AG04449 (cell line): ENCODE measurements at regions not wholly inside any gene's neighbourhood (a gene's known extent, or its start where the extent isn't known, plus 50 kb on each side); places are given as distances from the start of the nearest gene placed in this dataset.

Experiments
- CTCF ChIA-PET: fragments of 350-600 bp; formaldehyde crosslinking; extraction: SDS; loops from one replicate; lab custom pipeline; 2021; ENCODE audit warnings: antibody characterized with exemption; lab: Yijun Ruan, JAX
- POLR2A ChIA-PET: fragments of 400-600, 350-600 bp; formaldehyde crosslinking; extraction: SDS; loops from one replicate; lab custom pipeline; 2020; ENCODE audit warnings: antibody characterized with exemption, inconsistent platforms; lab: Yijun Ruan, JAX
- DNase-seq: peaks from one replicate; pipeline ENCODE4 v3.0.0-alpha.2; 2010; ENCODE audit warnings: low read depth, low spot score
- H3K4me3 ChIP-seq: 2 replicates; pipeline ENCODE4 v1.5.1; 2011; ENCODE audit warnings: low read depth, mild to moderate bottlenecking, control low read depth, low read length
- CTCF ChIP-seq: IDR thresholded peaks from one replicate; pipeline ENCODE4 v1.5.1; 2011; ENCODE audit warnings: mild to moderate bottlenecking, moderate library complexity, low read length, control low read depth, inconsistent platforms; ENCODE audit not compliant: insufficient read depth; ENCODE audit errors: missing control alignments

- H3K4me3 ChIP-seq = no peak overlapping the region
- TF ChIP-seq CTCF = no peak
- DNase-seq = no peak
- ChIA-PET CTCF (no interaction called here), POLR2A (no interaction called here)
These were observed 172.8 kb upstream of the KCTD3 start for GRCh38 chr1:215394084-215394991.

DNA sequence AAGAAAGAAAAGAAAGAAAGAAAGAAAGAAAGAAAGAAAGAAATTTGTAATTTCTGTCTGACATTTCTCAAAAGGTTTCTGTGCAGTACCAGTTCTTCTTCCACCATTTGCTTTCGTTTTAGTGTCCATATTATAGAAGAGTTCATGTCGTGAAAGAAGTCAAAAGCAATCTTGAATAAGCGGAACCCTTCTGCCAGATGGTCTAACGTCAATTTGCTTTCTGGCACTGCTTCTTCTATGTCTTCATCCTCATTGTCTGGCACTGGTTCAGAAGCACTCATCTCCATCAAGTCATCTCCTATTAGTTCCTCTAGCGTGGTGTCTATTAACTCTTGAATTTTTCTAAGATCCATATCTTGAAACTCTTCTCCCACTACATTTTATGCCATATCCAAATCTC lies 170.0 kb upstream of the KCTD3 start:
- peak overlapping the region; percentile 20; the same call in 1 of the 2 replicates for H3K4me3 ChIP-seq
- CTCF ChIA-PET = no interaction called here
- DNase-seq = no peak
- POLR2A ChIA-PET = no interaction called here
- no peak for TF ChIP-seq CTCF

- no peak for TF ChIP-seq CTCF
- DNase-seq = no peak
- H3K4me3 ChIP-seq = no peak overlapping the region
- CTCF ChIA-PET = no interaction called here
- POLR2A ChIA-PET = no interaction called here
These were observed 169.3 kb upstream of the KCTD3 start for GRCh38 chr1:215397843-215398242.

DNA sequence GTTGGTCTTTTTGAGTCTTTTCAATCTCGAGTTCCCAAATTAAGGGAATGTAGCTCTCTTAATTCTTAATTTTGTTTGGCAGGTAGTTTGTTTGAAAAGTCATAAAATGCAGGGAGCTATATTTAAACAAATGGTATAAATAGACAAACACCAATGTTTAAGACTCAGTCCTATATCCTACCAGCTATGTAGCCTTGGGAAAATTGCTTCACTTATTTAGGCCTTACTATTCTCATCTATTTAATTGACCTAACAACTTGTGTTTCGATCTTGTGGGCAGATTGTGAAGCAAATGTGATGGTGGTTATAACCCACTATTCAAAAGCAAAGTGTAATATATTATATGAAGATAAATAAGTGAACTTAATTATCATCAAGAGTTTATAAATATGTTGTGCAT lies 167.3 kb upstream of the KCTD3 start:
- no peak for TF ChIP-seq CTCF
- H3K4me3 ChIP-seq = no peak overlapping the region
- ChIA-PET CTCF (no interaction called here), POLR2A (no interaction called here)
- DNase-seq = no peak

DNA sequence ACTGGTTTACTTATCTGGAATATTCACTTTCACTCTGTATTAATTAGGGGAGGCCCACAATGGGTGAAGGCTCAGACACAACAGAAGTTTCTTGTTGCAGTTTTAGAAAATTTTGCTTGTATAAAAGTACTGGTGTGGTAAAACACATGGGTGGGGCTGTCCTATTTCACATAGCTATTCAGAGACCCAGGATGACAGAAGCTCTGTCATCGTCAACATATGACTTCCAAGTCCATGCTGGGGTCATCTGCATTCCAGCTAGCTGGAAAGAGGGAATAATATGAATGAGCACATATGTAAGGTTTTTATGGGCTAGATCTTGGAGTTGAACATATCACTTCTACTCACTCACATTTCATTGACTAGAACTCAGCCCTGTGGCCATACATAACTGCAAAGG lies 166.4 kb upstream of the KCTD3 start:
- no peak for DNase-seq
- ChIA-PET POLR2A (no interaction called here), CTCF (no interaction called here)
- no peak for TF ChIP-seq CTCF
- no peak overlapping the region for H3K4me3 ChIP-seq

DNA sequence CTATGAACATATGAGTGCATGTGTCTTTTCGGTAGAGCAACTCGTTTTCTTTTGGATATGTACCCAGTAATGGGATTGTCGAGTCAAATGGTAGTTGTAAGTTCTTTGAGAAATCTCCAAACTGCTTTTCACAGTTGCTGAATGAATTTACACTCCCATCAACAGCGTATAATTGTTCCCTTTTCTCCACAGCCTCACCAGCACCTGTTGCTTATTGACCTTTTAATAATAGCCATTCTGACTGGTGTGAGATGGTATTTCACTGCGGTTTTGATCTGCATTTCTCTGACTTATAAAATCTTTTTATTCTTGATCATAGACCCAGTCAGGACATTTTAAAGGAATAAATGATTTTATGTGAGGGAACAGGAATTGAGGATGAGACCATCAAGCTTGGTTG lies 165.0 kb upstream of the KCTD3 start:
- no peak for TF ChIP-seq CTCF
- H3K4me3 ChIP-seq = no peak overlapping the region
- no peak for DNase-seq
- ChIA-PET CTCF (no interaction called here), POLR2A (no interaction called here)
